GM04503 (cell line): ENCODE measurements at regions not wholly inside any gene's neighbourhood (a gene's known extent, or its start where the extent isn't known, plus 50 kb on each side); places are given as distances from the start of the nearest gene placed in this dataset.
A peak's percentile ranks its signal among the peaks of the same experiment; 100 is the strongest.
"Not testable (repeated sequence)": the region's sequence is repeated elsewhere in the genome, so short reads cannot be mapped to it uniquely, and the experiment has no call there.

Experiments
- DNase-seq: peaks from one replicate; pipeline ENCODE4 v3.0.0-alpha.2; 2012; ENCODE audit warnings: low read depth

DNA sequence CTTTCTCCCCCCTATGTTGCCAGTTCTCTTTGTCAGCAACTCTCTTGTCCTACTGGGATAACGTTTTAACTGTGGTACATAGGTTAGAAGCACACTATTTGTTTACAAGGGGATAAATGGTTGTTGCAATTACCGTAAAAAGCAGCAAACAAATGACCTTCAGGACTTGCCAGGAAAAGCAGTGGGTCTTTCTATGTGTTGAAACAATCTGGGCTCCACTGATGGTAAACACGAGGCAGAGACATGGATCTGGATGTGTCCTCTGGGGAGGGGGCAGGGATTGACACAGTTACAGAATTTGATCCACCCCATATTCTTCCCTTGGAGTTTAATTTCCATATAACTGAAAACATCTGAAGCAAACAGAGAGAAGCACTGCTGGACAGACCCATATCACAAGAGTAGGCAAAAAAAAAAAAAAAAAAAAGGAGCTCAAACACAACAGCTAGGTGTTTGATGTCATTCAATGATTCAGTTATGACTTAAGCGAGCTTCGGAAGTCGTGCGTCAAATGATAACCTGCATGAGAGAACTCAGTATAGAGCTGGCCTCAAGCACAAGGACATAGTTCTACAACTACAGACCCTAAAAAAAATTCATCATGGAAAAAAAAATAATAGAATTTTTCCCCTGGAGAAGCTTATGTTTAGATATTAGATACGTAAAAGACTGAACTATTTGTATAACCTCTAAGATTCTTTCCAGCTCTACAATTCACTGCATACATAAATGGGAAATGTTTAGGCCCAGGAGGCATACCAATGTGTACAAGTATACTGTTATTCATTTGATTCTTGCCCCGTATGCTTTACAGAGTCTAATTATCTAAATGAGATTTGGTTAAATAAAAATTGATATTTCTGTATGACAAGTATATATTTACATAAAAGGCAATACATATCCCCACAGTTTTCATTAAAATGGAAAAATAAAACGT is 127.7 kb downstream of the ALDH8A1 start:
- no peak for DNase-seq

DNA sequence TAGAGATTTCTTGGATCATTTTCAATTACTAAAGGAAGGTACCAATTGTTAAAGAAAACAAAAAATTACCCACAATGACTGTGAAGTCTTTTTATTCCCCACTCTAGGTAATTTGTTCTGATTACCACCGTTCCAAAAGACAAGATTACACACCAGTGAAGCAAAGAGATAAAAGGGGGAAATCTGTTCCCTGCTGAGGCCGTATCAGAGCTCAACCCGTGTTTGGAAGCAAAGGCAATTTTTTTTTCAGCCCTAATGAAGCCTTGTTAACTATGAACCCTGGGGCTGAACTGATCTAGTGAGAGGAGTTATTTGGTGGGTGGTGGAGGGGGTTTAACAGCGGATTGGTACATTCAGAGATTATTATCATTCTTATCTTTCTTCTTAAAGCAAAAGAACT is 128.5 kb downstream of the ALDH8A1 start:
- no peak for DNase-seq

DNA sequence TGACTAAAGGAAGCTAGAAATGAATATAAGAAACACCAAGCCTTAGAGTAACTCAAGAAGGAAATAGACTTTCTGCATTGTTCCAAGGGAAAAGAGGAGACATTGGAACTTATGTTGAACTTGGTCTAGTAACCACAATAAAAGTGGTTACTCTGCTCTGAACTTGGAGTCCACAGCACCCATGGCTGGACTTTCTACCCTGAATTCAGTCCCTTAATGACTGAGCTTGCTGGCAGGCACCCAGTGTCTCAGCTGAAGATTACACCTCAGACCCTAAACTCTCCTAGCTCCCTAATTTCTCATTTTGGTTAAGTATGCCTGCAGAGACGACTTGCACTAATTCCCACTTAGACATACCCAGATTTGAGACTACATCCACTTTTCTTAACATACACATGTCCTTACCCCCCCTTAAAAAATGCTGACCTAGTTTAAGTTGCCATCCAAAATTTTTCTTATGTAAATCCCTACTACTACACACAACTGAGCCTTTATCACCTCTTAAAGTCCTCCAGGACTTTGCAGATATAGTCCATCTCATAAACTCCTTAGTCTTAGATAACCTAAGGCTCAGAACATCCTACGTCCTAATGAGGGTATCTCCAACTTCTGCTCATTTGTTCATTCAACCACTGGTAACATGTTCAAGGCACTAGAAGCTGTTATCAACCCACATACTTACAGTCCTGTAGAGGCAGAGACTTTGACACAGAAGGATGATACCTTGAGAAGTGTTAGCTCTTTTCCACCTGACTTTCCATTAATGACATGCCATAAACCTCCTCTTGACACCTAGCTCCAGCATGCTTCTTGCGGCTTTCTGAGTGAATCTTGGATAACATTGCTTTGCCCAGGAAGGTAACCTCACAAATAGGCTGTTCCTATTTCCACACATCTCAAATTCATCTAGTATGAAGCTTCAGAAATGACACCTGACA is 129.8 kb downstream of the ALDH8A1 start:
- DNase-seq, result no peak

DNA sequence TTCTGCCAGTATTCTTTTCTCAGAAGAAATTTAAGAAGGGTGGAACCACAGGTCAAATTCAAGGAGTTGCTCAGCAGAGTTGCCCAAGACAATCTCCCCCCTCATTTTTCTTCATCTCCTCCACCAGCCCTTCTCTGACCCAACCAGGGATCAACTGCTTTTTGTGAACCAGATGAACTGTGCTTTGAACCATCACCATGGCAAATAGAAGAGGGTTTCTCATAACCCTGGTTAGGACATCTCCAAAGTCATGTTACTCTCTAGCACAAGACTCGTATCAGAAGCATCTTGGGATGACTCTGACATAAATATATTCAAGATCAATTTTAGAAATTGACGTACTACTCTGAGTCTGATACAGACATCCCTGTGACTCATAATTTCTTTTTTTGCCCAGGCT is 130.7 kb downstream of the ALDH8A1 start:
- DNase-seq, result no peak

DNA sequence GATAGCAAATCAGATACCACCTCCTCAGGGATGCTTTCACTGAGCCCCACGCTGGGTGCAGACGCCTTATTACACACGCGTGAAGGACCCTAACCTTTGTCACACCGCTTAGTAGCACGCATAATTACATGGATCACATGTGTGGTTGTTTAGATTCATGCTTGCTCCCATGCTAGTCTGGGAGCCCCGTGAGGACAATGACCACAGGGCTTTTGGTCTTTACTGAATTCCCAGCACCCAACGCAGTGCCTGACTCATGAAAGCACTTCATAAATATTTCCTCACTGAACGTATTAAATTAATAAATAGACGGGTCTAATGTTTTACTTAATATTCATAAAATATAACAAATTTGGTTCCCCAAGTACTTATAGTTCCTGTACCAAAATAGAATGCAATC is 132.5 kb downstream of the ALDH8A1 start:
- no peak for DNase-seq

DNA sequence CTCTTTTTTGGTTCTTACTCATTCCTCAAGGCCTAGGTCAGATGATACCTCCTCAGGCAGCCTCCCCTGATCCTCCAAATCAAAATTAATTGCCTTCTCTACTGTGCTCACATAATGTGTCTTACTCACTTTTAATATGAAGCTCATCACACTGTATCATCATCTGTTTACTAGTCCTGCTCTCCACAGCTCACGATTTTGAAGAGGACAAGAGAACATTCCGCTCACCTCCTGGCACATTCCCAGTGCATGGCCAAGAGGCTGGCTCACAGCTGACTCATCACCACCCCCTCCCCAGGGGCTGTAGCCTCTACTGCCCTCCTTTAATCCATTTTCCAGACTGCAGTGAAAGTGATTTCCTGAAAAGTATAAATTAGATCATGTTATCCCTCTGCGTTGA is 133.1 kb downstream of the ALDH8A1 start:
- DNase-seq, result no peak

DNA sequence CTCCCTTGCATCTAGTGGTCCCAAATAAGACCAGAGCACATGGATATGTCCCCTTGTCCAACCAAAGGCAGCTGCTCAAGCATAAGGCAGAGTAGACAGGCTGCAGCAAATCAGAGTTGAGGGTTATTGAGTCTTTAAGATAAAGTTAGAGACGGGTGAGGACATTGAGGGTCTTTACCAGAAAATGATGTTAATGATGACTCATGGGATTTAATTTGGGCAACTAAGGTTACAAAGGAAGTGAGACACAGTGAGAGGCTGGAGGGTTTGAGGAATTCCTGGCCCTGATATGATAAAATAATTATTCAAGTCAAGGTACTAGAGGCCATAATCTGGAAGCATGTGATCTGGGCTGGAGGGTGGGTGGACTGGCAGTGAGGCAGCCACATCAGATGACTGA is 133.6 kb downstream of the ALDH8A1 start:
- no peak for DNase-seq

DNA sequence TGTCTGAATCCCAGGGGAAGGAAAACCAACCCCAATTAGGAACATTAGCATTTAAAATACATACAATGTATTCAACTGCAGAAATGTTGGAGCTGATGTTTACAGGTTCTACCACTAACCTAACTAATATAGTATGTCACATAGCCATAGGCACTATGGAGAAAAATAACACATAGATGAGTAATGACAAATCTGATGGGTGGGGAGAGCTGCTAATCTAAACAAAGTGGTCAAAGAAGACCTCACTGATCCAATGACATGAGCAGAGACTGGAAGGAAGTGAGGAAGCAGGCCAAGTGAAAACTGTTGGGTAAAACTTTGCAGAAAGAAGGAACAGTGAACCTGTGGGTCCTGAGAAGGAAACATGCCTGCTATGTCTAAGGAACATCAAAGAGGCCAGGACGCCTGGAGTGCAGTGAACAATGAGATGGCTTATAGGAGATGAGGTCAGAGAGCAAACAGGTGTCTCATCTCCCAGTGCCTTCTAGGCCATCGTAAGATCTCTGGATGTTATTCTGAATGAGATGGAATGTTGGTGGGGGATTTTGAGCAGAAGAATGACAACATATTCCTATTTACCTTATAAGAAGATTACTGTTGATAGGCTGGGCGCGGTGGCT is 135.7 kb downstream of the ALDH8A1 start:
- DNase-seq, result no peak

DNA sequence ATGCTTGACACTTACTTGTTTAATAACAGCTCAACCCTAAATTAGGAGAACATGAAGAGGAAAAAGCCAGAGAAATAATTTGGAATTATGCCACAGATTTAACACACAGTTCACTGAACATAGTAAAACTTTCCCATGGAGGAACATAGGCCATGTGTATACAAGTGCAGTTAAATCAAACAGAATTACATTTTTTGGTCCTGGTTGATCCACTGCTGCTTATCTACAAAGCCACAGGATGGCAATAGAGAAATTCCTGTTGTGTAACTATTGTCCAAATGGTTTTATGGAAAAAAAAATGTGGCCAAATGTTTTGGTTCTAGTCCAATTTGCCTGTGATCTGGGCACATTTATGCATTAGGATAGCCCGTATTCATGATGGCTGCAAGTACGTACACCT is 136.8 kb downstream of the ALDH8A1 start:
- DNase-seq, result no peak

DNA sequence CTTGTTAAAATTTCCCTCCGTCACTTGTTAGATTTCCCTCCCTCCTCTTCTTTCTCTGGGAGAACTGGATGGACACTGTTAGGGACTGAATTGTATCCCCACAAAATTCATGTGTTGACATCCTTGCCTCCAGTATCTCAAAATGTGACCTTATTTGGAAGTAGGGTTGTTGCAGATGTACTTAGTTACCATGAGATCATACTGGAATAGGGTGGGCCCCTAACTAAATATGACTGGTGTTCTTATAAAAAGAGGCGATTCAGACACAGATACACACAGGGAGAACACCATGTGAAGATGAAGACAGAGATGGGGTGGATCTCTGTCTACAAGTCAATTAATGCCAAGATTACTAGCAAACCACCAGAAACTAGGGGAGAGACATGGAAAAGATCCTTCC is 139.5 kb downstream of the ALDH8A1 start:
- DNase-seq, result no peak

DNA sequence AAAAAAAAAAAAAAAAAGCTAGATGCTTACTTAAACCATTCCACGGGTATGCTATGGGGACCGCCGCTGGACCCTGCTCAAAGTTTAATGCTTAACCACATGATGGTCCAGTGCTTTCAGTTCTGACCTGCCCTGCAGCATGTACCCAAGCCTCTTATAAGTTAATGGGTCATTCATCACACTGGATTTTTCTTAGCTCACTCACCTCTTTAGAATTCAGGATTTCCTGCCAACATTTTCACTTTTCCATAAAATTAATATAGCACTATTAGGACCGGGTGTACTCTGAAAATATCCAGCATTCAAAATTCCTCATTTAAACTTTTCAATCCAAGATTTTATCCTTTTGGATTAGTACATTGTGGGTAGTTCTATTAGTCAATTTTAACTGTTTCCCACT is 140.8 kb downstream of the ALDH8A1 start:
- DNase-seq, result no peak

DNA sequence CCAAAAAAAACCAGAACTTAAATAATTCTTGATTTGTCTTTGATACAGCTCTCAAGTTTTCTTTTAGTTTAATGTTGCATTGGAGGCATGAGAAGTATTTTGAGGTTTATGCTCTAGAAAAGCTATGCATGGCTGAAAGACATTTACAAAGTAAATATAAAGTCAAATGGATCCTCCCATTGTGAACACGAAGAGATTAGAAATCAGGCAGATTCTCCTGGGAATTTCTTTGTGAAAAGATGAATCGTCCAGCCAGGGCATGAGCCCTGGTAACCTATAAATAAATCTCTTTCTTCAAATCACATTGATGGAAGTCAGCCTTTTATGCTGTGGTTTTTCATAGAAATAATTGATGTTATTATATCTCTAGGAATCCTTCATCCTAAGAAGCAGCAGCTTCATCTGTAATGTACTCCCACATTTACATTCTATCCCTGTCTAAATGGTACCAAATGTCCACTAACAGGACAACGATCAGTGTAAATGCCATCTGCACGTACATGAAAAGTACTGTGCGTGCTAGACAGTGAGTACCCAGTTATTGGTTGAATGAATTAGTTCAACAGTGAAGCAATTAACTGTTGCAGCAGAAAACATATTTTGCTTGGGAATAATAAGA is 143.6 kb downstream of the ALDH8A1 start:
- DNase-seq, result no peak

DNA sequence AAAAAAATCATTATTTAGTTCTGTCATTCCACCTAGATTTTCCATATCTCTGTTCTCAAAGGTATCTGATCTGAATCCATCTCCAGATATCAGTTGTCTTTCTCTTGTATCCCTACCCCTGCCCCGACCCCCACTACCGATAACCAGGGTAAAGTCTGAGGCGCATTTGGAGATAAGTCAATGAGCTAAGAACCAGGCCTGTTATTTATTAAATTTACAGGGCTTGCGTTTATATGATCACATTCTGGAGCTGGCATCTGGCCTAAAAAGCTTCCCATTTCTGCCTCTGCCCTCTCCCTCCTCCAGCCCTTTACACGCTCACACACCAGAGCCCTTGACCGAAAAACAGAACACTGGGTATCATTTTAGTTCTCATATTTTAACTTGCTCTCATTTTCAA is 144.7 kb downstream of the ALDH8A1 start:
- no peak for DNase-seq

DNA sequence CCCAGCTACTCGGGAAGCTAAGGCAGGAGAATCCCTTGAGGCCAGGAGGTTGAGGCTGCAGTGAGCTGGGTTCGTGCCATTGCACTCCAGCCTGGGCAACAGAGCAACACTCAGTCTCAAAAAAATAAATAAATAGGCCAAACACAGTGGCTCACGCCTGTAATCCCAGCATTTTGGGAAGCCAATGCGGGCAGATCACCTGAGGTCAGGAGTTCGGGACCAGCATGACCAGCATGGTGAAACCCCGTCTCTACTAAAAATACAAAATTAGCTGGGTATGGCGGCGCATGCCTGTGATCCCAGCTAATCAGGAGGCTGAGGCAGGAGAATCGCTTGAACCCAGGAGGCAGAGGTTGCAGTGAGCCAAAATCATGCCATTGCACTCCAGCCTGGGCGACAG is 145.6 kb downstream of the ALDH8A1 start:
- DNase-seq, result not testable (repeated sequence)

DNA sequence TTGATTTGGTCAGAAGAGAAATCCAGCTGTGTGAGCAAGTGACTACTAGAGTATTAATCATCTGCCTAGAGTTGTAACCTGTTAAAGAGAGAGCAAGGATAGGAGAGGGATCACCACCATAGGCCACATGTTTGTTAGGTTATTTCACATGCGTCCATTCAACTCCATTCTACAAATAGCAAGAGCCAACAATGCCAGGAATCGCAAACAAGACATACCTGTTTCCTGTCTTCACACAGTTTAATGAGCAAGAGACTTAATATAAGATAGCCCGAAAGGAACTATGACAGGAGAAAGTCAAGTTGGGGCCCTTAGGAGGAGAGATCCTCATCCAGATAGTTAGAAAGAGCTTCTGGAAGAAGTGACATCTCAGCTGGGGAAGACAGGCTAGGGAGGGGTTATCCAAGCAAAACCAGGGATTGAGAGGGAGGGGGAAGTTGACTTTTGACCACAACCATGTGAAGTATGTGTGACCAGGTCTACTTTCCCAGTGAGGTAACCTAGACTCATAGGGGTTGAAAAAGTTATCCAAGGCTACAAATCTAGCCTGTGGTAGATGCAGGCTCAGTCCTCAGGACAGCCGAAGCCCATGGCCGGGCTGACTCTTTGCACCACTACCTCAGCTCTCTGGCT is 147.4 kb downstream of the ALDH8A1 start:
- no peak for DNase-seq

DNA sequence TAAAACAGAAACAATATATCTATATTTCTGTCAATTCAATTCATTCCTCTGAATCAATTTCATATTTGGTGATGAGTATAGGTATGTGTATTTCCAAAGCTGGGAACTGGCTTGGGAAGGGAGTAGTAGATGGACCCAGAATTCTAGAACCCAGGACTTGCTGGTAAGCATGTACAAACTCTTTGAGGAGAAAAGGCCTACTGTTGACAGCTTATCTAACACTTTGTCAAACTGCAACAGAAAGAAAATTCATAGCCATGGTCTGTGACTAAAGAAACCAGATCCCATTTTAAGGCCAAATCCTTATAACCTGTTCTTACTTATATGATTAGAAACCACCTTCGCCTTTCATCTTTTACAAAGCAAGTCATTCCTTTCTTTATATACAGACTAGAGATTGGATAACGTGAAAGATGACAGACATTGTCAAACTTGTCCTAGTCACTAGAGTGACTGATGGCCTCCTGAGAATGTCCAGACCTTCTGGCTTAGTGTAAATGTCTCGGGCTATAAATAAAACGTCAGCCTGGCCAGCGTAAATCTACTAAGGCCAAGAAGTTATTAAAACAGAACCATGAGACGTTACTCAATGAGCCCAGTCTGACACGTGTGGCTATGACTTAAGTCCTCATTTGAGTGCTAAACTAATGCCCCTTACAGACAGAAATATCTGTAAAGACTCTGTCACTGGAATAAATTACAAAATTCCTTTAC is 152.3 kb downstream of the ALDH8A1 start:
- no peak for DNase-seq

DNA sequence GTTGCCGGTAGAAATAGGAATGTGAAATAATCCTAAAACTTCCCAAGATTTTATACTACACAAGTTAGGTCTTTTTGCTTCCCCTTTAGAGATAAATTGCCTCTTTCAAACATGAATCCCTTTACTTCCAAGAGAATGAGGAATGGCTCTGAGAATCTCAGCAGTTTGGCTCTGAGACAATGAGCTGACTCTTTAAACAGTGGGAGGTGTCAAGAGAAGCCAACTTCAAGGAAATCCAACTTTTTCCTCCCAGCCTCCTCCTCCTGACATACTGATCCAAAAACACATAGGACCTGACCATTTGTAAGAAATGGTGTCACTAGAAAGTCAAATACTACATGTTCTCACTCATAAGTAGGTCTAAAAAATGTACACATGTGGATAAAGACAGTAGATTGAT is 154.2 kb downstream of the ALDH8A1 start:
- DNase-seq, result no peak

DNA sequence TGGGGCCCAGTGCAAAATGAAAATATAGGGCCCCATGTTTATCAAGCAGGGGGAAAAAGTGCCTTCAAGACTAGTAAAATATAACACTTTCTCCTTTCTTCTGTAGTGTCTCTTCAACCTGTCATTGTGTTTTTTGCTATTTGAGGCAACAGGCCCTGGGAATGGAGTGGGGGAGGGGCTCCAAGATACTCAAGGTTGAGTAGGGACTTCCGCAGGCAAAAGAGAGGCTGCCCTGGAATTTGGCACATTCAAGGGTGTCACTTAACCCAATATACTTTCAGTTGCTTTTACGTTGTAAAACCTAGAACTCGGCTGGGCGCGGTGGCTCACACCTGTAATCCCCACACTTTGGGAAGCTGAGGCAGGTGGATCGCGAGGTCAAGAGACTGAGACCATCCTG is 154.9 kb downstream of the ALDH8A1 start:
- no peak for DNase-seq

DNA sequence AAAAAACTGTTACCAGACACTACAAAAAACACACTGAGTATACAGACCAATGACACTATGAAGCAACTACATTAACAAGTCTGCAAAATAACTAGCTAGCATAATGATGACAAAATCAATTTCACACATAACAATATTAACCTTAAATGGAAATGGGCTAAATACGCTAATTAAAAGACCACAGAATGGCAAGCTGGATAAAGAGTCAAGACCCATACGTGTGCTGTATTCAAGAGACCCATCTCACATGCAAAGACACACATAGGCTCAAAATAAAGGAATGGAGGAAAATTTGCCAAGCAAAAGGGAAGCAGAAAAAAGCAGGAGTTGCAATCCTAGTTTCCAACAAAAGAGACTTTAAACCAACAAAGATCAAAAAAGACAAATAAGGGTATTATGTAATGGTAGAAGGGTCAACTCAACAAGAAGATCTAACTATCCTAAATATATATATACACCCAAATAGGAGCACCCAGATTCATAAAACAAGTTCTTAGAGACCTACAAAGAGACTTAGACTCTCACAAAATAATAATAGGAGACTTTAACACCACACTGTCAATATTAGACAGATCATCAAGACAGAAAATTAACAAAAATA is 158.6 kb downstream of the ALDH8A1 start:
- not testable (repeated sequence) for DNase-seq

DNA sequence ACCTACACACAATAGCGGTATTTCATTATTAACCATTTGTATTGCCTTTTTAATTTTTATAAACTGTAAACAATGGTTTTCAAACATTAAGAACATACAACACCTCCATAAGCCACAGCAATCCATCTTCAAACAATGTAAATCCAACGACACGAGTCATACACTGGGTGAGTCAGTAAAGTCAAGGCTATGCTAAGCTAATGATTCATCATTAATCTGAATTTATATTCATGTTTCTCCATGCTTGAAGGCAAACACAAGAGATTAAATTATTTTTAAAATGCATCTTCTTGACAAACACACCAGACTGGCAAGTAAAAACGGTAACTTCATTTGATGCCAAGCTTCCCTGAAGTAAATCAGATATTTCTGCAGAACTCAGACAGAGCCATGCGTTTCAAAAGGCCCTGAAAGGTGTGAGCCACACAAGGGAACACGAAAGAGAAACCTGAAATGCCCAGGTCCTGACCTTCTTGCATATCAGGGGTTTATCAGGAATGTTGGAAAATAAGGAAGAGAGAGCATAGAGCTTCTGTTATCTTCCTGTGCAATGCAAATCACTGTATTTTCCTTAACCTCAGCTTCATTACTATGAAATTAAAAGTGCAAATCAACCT is 162.5 kb downstream of the ALDH8A1 start:
- peak; percentile 17 for DNase-seq
